Testis (tissue), 2 donors: ENCODE measurements at regions not wholly inside any gene's neighbourhood (a gene's known extent, or its start where the extent isn't known, plus 50 kb on each side); places are given as distances from the start of the nearest gene placed in this dataset.
"Not testable (repeated sequence)": the region's sequence is repeated elsewhere in the genome, so short reads cannot be mapped to it uniquely, and the experiment has no call there.

ENCODE experiments used
- DNase-seq: peaks from one replicate; pipeline ENCODE4 v3.0.0-alpha.2; 2019
- H3K27ac ChIP-seq, 2 donors: fragments of 200-600 bp; sonication (generic); one replicate each; pipeline ENCODE4 v1.5.1; 2019
- H3K27me3 ChIP-seq: fragments of 200-600 bp; sonication (generic); one replicate; pipeline ENCODE4 v1.5.1; 2019
- H3K36me3 ChIP-seq: fragments of 200-600 bp; sonication (generic); one replicate; pipeline ENCODE4 v1.5.1; 2017; ENCODE audit warnings: low read depth; ENCODE audit errors: missing control alignments
- H3K4me1 ChIP-seq: fragments of 200-600 bp; sonication (generic); one replicate; pipeline ENCODE4 v1.5.1; 2019
- H3K4me3 ChIP-seq, 2 donors: fragments of 200-600 bp; sonication (generic); one replicate each; pipeline ENCODE4 v1.5.1; 2017 to 2019
- H3K9me3 ChIP-seq: fragments of 200-600 bp; sonication (generic); one replicate; pipeline ENCODE4 v1.5.1; 2017
- POLR2A ChIP-seq: fragments of 450-650 bp; IDR thresholded peaks from one replicate; pipeline ENCODE4 v1.6.1; 2017; ENCODE audit warnings: antibody characterized with exemption, mild to moderate bottlenecking, moderate library complexity
- WGBS, 2 donors: methylation state at CpG; one replicate each; pipeline ENCODE4 v1.1.5; 2018; 5-methylcytosine and 5-hydroxymethylcytosine counted together
- intact Hi-C: fragments of 100-400 bp; cut with DNase I; formaldehyde crosslinking; loops from one replicate; pipeline ENCODE4 v1.15.1; 2023; ENCODE audit warnings: low total_unique reads
- TF ChIP-seq, protein P1 (sequence below), 3 experiments: fragments of 450-650 bp in 2 of 3; fragments of 200-600 bp in 1 of 3; sonication (generic) in 1 of 3; IDR thresholded peaks; one replicate each; pipeline ENCODE4 v1.5.1; 2016 to 2019; ENCODE audit warnings: antibody characterized with exemption in 3 of 3, mild to moderate bottlenecking in 2 of 3, moderate library complexity in 1 of 3

DNA sequence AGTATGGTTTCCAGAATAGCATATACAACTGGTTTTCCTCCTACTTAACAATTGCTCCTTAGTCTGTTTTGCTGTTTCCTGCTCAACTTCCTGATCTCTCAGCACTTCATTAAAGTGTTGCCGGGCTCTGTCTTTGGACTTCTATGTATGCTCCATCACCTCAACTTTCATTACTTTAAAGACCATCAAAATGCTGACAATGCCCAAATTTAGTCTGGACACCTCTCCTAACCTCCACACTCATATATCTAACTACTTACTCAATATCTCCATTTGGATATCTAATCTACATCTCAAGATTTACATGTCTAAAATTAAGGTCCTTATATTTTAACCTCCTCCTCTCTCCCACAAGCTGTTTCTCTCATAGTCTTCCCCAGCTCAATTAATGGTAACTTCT, 54.4 kb upstream of the LGR5 start:
- Histone ChIP-seq H3K36me3 (no peaks in the 10 kb centered on the region), H3K27me3 (no peaks in the 10 kb centered on the region), H3K4me3 (no peak overlapping the region), H3K4me1 (no peaks in the 10 kb centered on the region), H3K27ac (no peak overlapping the region), H3K9me3 (no peaks in the 10 kb centered on the region)
- WGBS, 2 donors = 29 to 91% methylated on average over 1 of the region's 1 CpG
- intact Hi-C loops = no loop called here
- TF ChIP-seq, protein P1, sequence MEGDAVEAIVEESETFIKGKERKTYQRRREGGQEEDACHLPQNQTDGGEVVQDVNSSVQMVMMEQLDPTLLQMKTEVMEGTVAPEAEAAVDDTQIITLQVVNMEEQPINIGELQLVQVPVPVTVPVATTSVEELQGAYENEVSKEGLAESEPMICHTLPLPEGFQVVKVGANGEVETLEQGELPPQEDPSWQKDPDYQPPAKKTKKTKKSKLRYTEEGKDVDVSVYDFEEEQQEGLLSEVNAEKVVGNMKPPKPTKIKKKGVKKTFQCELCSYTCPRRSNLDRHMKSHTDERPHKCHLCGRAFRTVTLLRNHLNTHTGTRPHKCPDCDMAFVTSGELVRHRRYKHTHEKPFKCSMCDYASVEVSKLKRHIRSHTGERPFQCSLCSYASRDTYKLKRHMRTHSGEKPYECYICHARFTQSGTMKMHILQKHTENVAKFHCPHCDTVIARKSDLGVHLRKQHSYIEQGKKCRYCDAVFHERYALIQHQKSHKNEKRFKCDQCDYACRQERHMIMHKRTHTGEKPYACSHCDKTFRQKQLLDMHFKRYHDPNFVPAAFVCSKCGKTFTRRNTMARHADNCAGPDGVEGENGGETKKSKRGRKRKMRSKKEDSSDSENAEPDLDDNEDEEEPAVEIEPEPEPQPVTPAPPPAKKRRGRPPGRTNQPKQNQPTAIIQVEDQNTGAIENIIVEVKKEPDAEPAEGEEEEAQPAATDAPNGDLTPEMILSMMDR (IDR thresholded peaks at IDR 0.05) = no peak
- TF ChIP-seq POLR2A = no peak
- DNase-seq = no peak

DNA sequence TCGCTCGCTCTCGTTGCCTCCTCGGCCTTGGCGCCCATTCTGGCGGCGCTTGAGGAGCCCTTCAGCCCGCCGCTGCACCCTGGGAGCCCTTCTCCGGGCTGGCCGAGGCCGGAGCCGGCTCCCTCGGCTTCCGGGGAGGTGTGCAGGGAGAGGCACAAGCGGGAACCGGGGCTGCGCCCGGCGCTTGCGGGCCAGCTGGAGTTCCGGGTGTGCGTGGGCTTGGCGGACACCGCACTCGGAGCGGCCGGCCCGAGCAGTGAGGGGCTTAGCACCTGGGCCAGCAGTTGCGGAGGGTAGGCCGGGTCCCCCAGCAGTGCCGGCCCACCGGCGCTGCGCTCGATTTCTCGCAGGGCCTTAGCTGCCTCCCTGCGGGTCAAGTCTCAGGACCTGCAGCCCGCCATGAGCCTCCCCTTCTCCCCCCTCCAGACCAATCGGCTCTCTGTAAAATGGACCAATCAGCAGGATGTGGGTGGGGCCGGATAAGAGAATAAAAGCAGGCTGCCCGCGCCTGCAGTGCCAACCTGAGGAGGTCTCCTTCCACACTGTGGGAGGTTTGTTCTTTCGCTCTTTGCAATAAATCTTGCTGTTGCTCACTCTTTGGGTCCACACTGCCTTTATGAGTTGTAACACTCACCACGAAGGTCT, 62.8 kb upstream of the LGR5 start:
- H3K4me3 ChIP-seq = peak overlapping the region; percentile 34 to 61
- H3K27ac ChIP-seq, H3K4me1 ChIP-seq, H3K36me3 ChIP-seq, intact Hi-C loops, H3K27me3 ChIP-seq, H3K9me3 ChIP-seq: not testable (repeated sequence)
- DNase-seq = peak; percentile 72
- WGBS, 2 donors = 74 to 88% methylated on average over 10 to 45 of the region's 45 CpGs

DNA sequence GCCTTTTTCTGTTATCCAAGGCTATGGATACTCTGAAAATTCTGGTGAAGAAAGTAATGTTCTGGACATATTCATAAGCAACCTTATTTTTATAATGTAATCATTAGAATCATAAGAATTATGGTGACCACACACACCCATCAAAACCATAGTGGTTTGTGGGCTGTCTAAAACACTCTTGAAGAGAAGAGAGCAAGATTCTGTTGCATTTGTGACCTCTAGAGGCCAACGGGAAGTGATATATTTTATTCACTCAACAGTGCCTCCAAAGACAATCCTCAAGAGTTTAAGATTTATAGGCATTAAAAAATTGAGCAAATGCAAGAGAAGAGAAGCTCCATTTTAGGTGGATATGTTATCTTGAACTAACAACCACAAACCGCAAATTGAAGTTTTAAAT, 68.5 kb upstream of the LGR5 start:
- Histone ChIP-seq H3K27ac (no peak overlapping the region), H3K4me1 (no peaks in the 10 kb centered on the region), H3K36me3 (no peaks in the 10 kb centered on the region), H3K9me3 (no peaks in the 10 kb centered on the region), H3K4me3 (no peak overlapping the region), H3K27me3 (no peaks in the 10 kb centered on the region)
- intact Hi-C loops = no loop called here
- DNase-seq = no peak
- TF ChIP-seq POLR2A = no peak
- TF ChIP-seq, protein P1 (IDR thresholded peaks at IDR 0.05) = no peak
- WGBS, 2 donors = 29 to 40% methylated on average over 2 of the region's 2 CpGs

DNA sequence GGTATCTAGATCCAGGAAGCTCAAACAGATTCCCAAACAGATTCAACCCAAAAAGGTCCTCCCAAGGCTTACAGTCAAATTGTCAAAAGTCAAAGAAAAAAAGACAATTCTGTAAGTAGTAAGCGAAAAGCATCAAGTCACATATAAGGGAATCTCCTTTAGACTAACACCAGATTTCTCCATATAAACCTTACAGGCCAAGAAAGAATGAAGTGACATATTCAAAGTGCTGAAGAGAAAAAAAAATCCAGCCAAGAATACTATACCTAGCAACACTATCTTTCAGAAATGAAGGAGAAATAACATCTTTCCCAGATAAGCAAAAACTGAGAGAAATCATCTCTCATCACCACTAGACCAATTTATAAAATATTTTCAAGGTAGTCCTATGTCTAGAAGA, 79.6 kb upstream of the LGR5 start:
- Histone ChIP-seq H3K27me3 (no peaks in the 10 kb centered on the region), H3K9me3 (no peaks in the 10 kb centered on the region), H3K4me3 (no peak overlapping the region), H3K27ac (no peak overlapping the region), H3K4me1 (no peaks in the 10 kb centered on the region), H3K36me3 (no peaks in the 10 kb centered on the region)
- intact Hi-C loops = no loop called here
- DNase-seq = no peak
- 95% methylated on average over 1 of the region's 1 CpG for WGBS, 2 donors
- TF ChIP-seq POLR2A = no peak
- TF ChIP-seq, protein P1 (IDR thresholded peaks at IDR 0.05) = no peak

DNA sequence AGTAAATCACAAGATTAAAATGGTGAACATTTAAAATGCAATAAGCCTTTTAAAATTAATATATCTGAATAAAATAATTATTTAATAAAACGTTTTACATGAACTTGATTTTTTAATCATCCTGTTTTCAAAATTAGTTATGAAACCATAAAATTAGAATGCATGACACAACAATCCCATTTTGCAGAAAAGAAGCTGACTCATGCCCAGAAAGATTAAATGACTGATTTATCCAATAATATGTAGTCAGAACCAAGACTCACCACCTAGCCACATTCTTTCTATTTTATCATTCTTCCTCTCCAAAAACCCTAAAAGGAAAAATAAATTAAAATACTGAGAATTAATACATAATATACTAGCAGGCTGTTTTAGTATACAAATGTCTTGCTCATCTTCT, 83.0 kb upstream of the LGR5 start:
- DNase-seq = no peak
- TF ChIP-seq, protein P1 (IDR thresholded peaks at IDR 0.05) = no peak
- TF ChIP-seq POLR2A = no peak
- Histone ChIP-seq H3K4me1 (no peaks in the 10 kb centered on the region), H3K27ac (no peak overlapping the region), H3K9me3 (no peaks in the 10 kb centered on the region), H3K27me3 (no peaks in the 10 kb centered on the region), H3K36me3 (no peaks in the 10 kb centered on the region), H3K4me3 (no peak overlapping the region)
- intact Hi-C loops = no loop called here
- 0 to 60% methylated on average over 1 of the region's 1 CpG for WGBS, 2 donors
